HG03520 (cell line): ENCODE measurements at regions not wholly inside any gene's neighbourhood (a gene's known extent, or its start where the extent isn't known, plus 50 kb on each side); places are given as distances from the start of the nearest gene placed in this dataset.
"Not testable (repeated sequence)": the region's sequence is repeated elsewhere in the genome, so short reads cannot be mapped to it uniquely, and the experiment has no call there.

ENCODE experiments used
- ATAC-seq: cut with Tn5 transposase; IDR thresholded peaks from one replicate; pipeline ENCODE4 v1.9.1; 2021; ENCODE audit warnings: mild to moderate bottlenecking, moderate library complexity; ENCODE audit not compliant: unreplicated experiment

GRCh38 chr5:74534397-74535129 is 106.0 kb downstream of the ENC1 start:
- no peak for ATAC-seq

DNA sequence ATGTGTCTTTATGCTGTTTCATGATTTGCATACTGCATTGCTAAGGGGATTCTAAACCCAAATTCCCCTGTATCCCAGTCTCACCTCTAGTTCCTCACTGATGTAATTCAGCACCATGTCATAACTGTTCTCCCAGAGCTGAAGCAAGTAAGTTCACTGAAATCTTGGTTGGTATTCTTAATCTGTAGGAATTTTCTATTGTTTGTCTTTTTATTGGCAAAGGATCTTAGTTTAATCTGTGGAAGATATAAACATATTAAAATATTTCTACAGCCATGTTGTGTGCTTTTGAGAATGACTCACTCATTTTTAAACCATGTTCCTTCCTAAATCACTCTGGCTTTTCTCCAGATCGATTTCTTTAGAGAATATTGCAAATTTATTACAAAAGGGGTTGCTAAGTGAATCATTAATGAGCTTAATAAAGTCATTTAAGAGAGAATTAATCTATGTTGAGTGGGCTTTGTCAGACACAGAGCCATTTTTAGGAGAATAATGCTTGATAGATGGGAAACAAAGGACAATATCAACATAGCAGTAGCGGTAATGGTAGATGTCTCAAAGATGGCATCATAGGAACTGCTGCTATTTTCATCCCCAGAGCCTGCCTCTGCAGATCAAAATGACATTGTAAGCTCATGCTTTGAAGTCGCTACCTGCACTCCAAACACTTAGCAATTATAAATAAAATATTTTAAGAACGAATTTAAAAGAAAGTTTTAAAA is 110.0 kb downstream of the ENC1 start:
- ATAC-seq: no peak

- ATAC-seq: no peak
These were observed 111.4 kb downstream of the ENC1 start for GRCh38 chr5:74529101-74529500.

DNA sequence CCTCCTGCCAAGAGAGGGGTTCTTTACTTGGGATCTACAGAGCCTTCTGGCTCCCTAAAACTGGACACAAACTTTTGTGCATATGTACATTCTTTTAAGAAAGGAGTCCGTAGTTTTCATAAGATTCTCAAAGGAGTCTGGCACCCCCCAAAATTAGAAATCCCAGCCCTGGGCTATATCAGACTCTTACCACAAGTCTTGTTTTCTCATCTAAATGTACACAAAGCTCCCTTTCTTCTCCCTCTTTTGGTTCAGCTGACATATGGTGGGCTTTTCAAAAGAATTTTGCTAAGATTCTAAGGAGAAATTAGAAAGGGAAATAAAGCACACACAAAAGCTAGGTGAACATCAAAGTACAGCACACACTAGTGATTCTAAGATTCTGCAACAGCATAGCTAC is 114.4 kb downstream of the ENC1 start:
- no peak for ATAC-seq

DNA sequence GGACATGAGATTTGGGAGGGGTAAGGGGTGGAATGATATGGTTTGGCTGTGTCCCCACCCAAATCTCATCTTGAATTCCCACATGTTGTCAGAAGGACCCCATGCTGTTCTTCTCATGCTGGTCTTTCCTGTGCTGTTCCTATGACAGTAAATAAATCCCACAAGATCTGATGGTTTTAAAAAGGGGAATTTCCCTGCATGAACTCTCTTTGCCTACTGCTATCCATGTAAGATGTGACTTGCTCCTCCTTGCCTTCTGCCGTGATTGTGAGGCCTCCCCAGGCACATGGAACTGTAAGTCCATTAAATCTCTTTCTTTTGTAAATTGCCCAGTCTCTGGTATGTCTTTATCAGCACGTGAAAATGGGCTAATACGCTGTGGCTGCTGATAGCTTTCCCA is 115.8 kb downstream of the ENC1 start:
- ATAC-seq: not testable (repeated sequence)

GRCh38 chr5:74523698-74524097 is 116.8 kb downstream of the ENC1 start:
- ATAC-seq: not testable (repeated sequence)

- not testable (repeated sequence) for ATAC-seq
These were observed 117.7 kb downstream of the ENC1 start for GRCh38 chr5:74522838-74523237.

GRCh38 chr5:74521401-74521800 is 119.1 kb downstream of the ENC1 start:
- no peak for ATAC-seq

DNA sequence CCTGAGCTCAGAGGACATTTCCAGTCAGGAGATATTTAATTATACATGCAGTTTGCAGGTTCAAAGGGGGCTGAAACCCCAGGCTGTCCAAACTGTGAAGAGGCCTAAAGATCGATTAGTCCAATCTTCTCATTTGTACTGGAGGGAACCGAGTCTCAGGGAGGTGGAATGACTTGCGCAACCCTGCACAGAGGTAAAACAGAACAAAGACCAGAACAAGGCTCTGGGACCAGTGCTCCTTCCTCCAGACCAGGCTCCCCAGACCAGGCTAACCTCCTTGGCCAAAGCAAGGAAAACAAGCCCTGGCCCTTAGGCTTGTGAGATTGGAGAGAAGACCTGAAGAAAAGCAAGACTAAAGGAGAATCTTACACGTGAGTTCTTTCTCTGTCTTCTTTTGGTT is 120.8 kb downstream of the ENC1 start:
- ATAC-seq: no peak

DNA sequence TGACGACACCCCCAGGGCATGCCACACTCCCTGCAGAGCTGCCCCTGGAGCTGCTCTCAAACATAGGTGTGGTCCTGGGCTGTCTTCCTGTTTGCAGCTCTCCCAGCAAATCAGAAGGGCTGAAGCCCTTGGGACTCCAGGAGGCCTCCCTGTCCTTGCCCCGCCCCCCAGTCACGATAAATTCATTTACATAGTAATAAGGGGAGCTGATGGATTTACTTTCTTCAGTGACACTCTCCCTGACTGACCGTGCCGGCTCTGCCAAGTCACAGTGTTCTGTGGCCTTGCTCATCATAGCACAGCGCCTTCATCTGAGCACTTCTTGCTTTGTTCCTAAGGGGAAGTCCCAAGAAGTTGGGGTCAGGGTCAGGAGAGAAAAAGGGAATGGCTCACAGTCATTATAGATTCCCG is 121.4 kb downstream of the ENC1 start:
- no peak for ATAC-seq

DNA sequence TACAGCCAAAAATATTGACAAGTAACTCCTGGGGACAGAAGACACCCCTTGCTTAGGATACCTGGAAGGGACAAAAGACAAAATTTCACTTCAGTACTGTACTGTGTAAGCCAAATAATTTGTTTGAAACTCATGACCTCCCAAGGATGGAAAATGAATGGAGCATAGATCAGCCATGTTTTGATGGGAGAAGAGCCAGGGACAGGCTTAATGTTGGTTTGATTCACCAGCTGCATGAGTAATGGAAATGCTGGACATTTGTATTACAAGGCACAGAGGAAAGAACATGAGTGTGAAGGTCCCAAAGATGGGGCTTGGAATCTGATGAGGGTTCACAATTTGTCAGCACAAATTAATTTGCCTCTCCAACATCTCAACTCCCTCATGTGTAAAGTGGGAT is 122.8 kb downstream of the ENC1 start:
- no peak for ATAC-seq

- ATAC-seq: no peak
These were observed 124.3 kb downstream of the ENC1 start for GRCh38 chr5:74516211-74516636.

- no peak for ATAC-seq
These were observed 125.5 kb downstream of the ENC1 start for GRCh38 chr5:74514888-74515551.

GRCh38 chr5:74511770-74512169 is 128.8 kb downstream of the ENC1 start:
- ATAC-seq: not testable (repeated sequence)

DNA sequence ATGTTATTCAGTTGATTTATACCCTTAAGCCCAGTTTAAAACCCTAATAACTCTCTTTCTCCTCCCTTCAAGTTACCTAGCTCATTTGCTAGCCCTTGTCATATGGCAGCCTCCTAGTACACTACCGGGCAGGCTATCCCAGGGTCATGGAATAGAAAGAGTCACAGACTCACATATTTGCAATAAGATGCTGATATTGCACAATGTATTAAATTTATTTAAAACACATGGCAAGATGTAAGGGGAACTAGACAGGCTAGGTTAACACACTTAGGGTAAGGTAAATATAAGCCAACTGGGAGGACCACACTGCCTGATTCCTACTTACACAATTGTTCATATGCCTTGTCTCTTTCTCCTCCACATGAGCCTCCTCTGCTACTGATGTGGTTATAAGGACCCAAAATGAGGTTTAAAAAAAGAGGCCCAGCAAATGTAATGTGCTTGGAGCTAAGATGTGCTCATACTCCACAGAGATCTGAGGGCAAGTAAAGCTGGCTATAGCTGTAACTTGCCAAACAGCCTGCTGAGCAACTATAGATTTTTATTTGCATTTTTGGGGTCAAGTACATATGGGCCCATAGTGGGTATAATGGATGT is 130.0 kb downstream of the ENC1 start:
- ATAC-seq: no peak

DNA sequence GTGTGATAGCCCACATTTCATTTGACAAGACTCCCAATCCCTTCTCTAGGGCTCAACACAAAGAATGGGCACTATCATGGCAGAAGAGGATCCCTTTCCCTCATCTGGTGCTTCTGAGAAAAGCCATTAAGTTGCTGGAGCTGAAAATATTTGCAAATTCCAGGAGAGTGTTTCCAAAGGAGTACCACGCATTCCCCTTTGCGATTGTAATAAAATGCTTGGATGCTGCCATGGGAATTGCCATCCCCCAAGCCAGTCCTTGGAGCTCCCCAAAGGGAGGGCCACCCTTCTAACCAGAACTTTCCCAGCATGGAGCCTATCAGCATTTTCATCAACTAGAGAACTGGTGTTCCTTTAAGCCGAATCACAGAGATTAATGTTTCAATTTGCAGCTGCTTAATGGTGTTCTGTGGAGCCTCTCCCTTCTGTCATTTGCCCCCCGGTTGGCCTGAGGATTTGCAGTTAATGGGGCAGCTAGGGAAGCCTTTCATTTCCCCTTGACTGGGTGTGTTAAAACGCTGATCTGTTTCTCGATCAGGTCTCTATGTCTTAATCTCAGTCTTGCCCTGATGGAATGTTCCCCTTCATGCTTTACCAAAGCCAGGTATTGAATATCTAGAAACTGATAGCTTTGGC is 133.0 kb downstream of the ENC1 start:
- no peak for ATAC-seq

GRCh38 chr5:74506119-74506518 is 134.4 kb downstream of the ENC1 start:
- ATAC-seq: no peak

- no peak for ATAC-seq
These were observed 136.1 kb downstream of the ENC1 start for GRCh38 chr5:74504463-74504862.

DNA sequence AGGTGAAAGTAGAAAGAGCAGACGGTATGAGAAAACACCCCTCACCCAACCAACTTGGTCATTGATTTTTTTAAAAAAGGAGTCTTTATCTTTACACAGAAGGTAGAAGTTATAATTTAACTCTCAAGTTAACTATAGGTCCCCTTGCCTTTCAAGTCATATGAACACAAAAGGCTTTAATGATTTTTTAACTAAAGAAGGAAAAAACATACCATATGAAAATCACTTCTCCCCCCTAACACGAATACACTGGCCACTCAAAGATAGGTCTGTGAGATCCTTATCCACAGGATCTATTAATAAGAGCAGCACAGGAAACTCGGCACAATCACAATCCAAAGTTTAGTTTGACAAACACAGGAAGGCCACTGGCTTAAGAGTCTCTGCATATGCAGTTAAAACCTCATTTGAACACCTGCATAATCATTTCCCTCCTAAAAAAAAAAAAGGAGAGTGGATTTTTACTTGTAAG is 138.0 kb downstream of the ENC1 start:
- no peak for ATAC-seq

DNA sequence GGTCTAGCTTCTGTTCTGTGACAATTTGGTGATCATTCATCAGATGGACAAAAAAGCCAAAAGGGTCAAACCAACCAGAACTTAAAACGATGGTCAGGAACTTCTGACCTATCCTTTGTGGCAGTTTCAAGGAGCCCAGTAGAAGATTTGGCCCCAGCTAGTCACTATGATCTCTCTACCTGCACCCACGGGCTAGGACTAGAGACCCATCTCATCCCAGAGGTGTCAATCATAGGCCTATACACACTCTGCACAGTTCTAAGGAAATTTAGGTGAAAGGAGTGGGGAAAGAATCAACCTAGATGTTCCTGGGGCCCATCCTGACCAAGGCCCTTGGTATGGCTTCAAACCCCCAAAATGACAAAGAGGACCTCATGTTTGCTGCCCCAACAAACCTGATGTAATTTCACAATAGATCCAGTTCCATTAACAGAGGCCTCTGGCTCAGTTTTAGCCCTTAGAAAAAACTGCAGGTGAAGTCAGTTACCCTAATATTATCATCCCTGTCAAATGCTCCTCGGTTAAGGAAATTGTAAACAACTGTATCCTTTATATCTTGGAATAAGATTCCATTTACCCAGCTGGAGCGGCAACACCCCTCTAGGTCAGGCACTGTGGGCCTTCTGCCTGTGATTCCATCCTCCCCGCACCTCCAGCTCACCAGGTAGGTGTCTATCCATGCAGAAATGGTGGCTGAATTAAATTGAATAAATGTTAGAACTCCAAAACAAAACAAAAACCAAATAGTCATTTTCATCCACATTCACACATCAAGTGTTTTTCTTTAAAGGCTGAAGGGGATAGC is 138.7 kb downstream of the ENC1 start:
- ATAC-seq: no peak
